ENCODE measurements at regions not wholly inside any gene's neighbourhood (a gene's known extent, or its start where the extent isn't known, plus 50 kb on each side); places are given as distances from the start of the nearest gene placed in this dataset.

DNA sequence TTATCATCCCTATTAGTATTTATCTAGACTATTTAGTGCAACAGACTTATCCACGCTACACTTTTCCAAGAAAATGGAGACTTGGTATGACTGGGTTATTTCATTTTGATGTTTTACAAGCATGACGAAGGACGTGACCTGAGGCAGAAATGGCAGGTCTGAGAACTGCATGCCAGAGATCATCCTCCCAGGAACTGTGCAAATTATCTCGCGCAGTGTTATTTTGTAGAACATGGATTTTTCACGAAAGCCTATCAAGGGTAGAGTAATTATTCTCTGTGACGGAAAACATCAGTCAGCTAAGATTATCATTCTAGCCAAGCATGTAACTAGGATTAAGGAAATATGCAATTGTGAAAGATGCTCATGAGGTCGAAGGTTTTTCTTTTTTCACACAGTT is 361.5 kb upstream of the AJAP1 start:
- no peak for DNase-seq
- no peak overlapping the region for H3K4me3 ChIP-seq (ENCODE audit: insufficient read depth, low read depth, low read length)
- H3K27me3 ChIP-seq (ENCODE audit: control insufficient read depth, insufficient read depth, low read length) = no peaks in the 10 kb centered on the region
- H3K36me3 ChIP-seq (replicated peaks; ENCODE audit: control insufficient read depth, insufficient read depth, low read length) = no peaks in the 10 kb centered on the region

DNA sequence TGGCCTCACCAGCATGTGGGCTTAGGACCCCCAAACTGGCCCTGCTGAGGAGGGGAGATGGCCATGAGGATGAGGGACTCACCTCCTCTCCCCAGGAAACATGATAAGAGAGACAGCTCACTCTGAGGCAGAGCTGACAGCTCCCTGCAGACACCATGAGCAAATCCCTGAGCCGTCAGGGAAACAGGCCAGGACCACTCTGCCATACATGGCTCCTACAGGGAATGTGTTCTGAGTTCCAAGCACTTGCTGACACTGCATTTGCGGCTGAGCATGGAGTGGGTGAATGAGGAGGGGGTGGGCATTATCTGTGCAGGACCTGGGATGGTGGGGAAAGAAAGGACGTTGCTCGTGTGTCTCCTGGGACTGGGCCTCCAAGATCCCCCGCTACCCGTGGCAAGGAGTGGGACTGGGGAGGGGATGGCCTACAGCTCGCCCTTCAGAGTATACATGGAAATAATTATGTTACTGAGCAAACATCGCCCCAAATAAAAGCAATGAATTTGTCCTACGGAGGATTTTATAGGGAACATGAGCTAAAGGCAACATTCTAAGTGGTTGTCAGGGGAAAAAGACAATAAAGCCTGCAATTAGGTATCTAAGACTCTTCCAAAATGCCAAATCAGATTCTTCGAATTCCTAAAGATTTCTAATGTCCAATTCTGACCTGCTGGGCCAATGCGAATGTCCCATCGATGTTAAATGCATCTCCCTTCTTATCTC is 355.9 kb upstream of the AJAP1 start:
- no peak for DNase-seq
- H3K27me3 ChIP-seq (ENCODE audit: control insufficient read depth, insufficient read depth, low read length) = no peaks in the 10 kb centered on the region
- no peaks in the 10 kb centered on the region for H3K36me3 ChIP-seq (replicated peaks; ENCODE audit: control insufficient read depth, insufficient read depth, low read length)
- no peak overlapping the region for H3K4me3 ChIP-seq (ENCODE audit: insufficient read depth, low read depth, low read length)

DNA sequence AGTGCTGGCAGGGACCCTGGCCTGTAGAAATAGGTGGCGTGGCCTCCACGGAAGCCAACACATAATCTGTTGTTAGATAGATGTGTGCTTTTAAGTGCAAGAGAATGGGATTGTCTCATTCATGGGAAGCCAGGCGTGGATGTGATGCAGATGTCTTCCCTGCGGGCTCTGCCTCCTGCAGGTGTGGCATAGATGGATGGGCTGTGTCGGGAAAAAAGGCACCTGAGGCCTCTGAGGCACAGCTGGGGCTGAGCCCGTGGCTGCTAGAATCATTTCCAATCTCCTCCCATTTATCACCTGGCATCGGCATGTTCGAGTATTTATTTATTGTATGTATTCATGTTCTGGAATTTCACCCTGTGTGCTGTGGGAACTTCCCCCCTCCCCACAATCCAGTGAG is 353.4 kb upstream of the AJAP1 start:
- Histone ChIP-seq H3K36me3 (replicated peaks; ENCODE audit: control insufficient read depth, insufficient read depth, low read length) (no peaks in the 10 kb centered on the region), H3K4me3 (ENCODE audit: insufficient read depth, low read depth, low read length) (no peak overlapping the region), H3K27me3 (ENCODE audit: control insufficient read depth, insufficient read depth, low read length) (no peaks in the 10 kb centered on the region)
- no peak for DNase-seq

DNA sequence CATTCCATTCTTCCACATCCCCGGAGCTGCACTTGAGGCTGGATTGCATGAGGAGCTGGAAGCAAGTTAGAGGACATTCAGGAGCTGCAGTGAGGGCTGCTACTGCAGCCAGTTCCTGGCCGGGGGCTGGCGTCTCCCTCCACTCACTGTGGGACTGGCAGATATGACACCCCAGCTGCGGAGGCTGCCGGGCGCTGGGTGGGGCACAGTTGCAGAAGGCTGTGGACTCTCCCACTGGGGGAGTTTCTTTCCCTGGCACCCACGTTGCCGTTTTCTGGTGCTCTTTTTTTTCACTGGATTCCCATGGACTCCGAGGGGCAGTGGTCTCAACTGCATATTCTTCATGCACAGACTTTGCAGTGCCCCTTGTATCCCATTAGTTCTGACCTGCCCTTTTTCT is 351.1 kb upstream of the AJAP1 start:
- peak; percentile 14 for DNase-seq
- Histone ChIP-seq H3K4me3 (ENCODE audit: insufficient read depth, low read depth, low read length) (no peak overlapping the region), H3K36me3 (replicated peaks; ENCODE audit: control insufficient read depth, insufficient read depth, low read length) (no peaks in the 10 kb centered on the region), H3K27me3 (ENCODE audit: control insufficient read depth, insufficient read depth, low read length) (no peaks in the 10 kb centered on the region)

DNA sequence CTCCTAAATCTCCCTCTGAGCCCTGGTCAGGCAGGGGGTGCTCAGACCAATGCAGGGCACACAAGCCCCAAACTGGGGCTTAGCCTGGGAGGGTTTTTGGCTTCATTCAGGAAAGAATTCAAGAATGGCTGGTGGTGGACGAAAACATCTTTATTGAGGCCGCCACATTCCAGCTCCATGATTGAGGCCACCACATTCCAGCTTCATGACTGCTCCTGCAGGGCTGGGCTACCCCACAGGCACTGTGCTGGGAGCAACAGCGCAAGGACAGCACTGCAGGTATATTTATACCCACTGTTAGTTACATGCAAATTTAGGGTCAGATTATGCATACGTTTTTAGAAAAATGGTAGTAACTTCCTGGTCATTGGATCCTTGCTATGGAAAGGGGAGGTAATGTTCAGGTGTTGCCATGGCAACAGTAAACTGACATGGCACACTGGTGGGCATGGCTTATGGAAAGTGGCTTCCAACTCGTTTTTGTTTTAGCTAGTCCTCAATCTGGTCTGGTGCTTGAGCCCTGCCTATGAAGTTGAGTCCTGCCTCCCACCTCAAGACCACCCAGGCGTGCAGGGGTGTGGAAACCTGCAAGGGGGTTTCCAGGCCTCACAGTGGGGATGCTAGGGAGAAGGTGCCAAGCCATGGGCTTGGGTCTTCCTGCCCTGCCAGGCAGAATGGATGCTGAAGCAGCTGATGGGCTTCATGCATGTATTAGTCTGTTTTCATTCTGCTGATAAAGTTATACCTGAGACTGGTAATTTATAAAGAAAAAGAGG is 348.7 kb upstream of the AJAP1 start:
- Histone ChIP-seq H3K36me3 (replicated peaks; ENCODE audit: control insufficient read depth, insufficient read depth, low read length) (no peaks in the 10 kb centered on the region), H3K4me3 (ENCODE audit: insufficient read depth, low read depth, low read length) (no peak overlapping the region), H3K27me3 (ENCODE audit: control insufficient read depth, insufficient read depth, low read length) (no peaks in the 10 kb centered on the region; the same call in 1 of the 2 replicates)
- no peak for DNase-seq

DNA sequence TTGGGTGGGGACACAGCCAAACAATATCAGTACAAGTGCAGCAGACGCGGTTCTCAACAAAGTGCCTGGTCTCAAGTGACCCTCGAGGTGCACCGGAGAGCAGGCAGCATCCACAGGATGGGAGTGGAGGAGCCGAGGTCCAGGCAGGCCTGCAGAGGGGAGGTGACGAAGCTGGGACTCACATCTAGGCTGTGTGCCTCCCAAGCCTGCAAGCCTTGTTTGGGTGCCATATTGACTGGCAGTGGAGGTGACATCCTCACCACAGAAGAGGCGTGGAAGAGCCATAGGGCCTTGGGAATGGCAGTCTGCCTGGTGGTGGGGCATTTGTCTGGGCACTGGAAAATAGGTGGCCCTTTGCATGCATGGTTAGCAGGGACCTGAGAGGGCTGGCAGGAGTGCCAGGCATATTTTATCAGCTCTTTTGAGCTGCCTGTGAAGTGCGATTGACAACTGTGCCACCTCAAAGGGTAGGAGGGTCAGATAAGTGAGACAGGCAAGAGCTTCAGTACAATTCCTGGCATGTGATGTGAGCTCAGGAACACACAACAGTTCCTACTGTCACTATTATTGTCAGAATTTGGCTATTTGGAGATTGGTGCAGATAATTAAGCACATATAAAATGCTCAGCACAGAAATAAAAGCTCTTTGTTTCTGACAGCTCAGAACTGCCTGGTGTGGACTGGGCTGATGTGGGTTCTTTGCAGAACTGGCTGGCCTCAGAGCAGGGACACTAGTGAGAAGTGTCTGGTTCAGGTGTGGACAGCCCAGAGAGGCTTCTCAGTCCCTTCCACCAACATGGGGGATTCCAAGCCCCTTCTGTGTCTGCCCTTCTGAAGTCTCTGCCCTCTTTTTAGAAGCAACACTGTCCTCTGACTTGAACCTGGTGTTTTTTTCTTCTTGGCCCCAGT is 347.6 kb upstream of the AJAP1 start:
- peak; percentile 6 for DNase-seq
- no peak overlapping the region for H3K4me3 ChIP-seq (ENCODE audit: insufficient read depth, low read depth, low read length)
- H3K36me3 ChIP-seq (replicated peaks; ENCODE audit: control insufficient read depth, insufficient read depth, low read length) = no peaks in the 10 kb centered on the region
- no peaks in the 10 kb centered on the region; the same call in 1 of the 2 replicates for H3K27me3 ChIP-seq (ENCODE audit: control insufficient read depth, insufficient read depth, low read length)

DNA sequence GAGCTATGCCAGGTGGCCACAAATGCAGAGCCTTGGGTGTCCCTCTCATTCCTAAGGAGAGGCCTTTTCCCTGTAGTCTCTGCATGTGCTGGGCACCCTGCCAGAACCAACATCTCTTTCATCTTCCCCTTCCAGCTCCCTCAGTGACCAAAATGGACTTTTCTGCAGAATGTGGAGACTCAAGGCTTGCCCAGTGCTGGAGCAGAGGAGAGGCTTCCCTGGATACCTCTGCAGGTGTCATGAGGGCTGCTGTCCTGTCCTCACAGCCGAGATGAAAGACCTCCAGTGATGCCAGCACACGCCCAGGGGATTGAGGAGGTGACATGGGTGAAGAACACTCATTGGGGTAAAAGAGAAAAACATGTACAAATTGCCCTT is 347.0 kb upstream of the AJAP1 start:
- Histone ChIP-seq H3K36me3 (replicated peaks; ENCODE audit: control insufficient read depth, insufficient read depth, low read length) (no peaks in the 10 kb centered on the region), H3K4me3 (ENCODE audit: insufficient read depth, low read depth, low read length) (no peak overlapping the region), H3K27me3 (ENCODE audit: control insufficient read depth, insufficient read depth, low read length) (no peaks in the 10 kb centered on the region; the same call in 1 of the 2 replicates)
- no peak for DNase-seq

DNA sequence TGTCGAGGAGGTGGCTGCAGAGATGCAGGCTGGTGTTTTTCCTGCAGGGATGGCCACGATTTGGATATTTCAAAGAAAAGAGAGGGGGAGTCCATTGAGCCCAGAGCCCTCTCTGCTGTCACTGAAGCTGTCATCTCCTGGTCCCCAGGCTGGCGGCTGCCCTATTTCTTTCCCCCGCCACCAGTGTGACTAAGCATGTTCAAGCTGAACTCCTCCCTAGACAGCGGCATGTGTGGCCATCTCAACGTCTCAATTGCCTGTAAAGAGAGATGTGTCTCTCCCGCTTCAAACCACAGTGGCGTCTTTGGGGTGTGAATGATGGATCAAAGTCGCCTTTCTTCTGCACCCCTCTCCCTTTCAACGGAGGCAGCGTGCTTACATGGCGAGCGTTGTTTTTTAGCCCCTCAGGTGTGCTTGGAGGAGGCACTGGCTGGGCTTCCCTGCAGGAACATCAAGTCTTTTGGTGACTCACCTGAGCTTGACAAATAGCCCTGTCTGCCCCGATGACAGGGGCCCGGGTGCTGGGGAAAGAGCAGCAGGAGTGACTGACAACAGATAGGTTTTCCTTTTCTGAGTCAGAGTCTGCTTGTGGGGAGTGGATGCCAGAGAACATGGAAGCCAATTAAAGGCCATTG is 346.4 kb upstream of the AJAP1 start:
- Histone ChIP-seq H3K4me3 (ENCODE audit: insufficient read depth, low read depth, low read length) (no peak overlapping the region), H3K27me3 (ENCODE audit: control insufficient read depth, insufficient read depth, low read length) (no peaks in the 10 kb centered on the region; the same call in 1 of the 2 replicates), H3K36me3 (replicated peaks; ENCODE audit: control insufficient read depth, insufficient read depth, low read length) (no peaks in the 10 kb centered on the region)
- DNase-seq = peak; percentile 10

DNA sequence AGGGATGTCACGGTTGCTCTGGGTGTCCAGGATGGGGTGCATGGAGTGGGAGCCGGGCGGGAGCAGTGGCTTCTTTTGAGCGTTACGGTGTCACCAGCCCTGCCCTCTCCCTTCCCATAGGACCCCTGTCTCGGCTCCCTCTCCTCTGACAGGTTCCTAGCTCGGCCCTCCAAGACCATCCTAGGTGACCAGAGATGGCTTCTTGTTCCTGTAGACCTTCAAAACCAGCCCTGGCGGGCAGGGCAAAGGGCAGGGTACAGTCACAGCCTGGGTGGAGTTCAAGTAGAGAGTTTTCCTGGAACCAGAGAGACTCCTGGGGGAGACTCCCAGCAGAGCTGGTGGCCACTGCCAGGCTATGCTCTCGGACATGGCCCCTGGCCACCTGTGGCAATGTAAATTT is 345.6 kb upstream of the AJAP1 start:
- H3K4me3 ChIP-seq (ENCODE audit: insufficient read depth, low read depth, low read length) = no peak overlapping the region
- peak; percentile 4 for DNase-seq
- no peaks in the 10 kb centered on the region for H3K36me3 ChIP-seq (replicated peaks; ENCODE audit: control insufficient read depth, insufficient read depth, low read length)
- no peaks in the 10 kb centered on the region; the same call in 1 of the 2 replicates for H3K27me3 ChIP-seq (ENCODE audit: control insufficient read depth, insufficient read depth, low read length)

DNA sequence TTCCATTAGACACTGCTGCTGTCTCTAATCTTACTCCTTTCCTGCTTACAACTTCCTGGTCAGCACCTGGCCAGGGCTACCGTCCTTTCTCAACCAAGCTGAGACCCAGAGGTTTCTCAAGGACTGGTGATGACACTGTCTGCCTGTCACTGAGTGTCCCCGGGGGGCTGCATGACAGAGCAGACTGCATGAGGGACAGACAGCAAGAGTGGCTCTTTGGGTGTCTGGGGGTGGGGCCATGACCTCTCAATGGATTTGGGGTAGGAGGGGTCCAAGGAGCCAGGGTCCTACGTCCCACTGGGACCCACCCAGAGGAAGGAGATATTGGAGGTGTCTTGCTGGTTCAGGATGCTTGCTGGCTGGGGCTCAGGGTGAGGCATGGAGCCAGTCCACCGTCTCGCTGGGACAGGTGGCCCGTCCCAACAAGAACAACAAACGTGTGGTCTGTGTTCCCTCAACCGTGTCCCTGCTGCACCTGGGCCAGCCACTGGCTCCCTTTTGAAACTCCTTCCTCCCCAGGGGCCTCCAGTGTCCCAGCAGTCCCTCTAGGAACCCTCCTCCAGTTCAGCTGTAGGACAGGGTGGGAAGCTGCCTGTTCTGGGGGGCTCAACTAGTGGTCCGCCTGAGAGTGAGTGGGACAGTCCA is 344.6 kb upstream of the AJAP1 start:
- no peaks in the 10 kb centered on the region; the same call in 1 of the 2 replicates for H3K27me3 ChIP-seq (ENCODE audit: control insufficient read depth, insufficient read depth, low read length)
- H3K36me3 ChIP-seq (replicated peaks; ENCODE audit: control insufficient read depth, insufficient read depth, low read length) = no peaks in the 10 kb centered on the region
- peak; percentile 5 for DNase-seq
- no peak overlapping the region for H3K4me3 ChIP-seq (ENCODE audit: insufficient read depth, low read depth, low read length)

DNA sequence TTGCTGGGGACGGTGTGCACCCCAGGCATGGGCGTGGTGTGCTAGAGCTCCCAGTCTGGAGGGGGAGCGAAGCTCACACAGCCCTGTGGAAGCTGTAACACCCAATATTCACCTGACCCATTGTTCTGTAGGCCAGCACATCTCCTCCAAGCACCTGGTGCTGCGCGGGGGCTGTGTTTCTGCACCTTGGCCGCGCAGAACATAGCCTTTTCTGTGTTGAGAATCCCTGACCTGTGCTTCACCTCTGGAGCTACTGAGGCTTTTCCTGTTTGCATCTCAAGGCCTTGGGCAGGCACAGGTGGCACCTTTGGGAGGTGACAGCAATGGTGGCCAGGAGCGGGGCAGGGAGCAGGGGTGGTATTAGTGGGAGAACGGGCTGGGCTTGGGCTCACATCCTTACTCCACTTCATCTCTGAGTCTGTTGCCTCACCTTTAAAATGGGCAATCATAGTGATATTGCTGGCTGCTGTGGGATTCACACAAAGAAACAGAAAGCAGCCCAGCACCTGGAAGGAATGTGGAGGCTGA is 343.9 kb upstream of the AJAP1 start:
- Histone ChIP-seq H3K4me3 (ENCODE audit: insufficient read depth, low read depth, low read length) (no peak overlapping the region), H3K27me3 (ENCODE audit: control insufficient read depth, insufficient read depth, low read length) (no peaks in the 10 kb centered on the region; the same call in 1 of the 2 replicates)
- peak; percentile 1 for DNase-seq

DNA sequence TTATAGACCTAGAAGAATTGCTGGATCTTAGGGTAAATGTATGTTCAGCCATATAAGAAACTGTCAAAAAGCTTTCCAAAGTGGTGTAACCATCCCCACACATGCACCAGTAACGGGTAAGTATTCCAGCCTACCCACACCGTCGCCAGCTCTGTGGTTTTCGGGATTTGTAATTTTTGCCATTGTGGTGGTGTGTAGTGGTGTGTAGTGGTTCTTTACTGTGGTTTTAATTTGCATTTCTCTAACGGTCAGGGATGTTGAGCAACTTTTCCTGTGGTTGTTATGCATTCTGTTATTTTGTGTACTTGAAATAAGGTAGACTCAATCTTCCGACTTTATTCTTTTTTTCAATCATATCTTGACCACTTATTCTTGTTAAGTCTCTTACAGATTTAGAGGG is 342.4 kb upstream of the AJAP1 start:
- no peaks in the 10 kb centered on the region for H3K36me3 ChIP-seq (replicated peaks; ENCODE audit: control insufficient read depth, insufficient read depth, low read length)
- no peaks in the 10 kb centered on the region; the same call in 1 of the 2 replicates for H3K27me3 ChIP-seq (ENCODE audit: control insufficient read depth, insufficient read depth, low read length)
- DNase-seq = no peak
- H3K4me3 ChIP-seq (ENCODE audit: insufficient read depth, low read depth, low read length) = no peak overlapping the region

More for the DNA sequence above, 343.9 kb upstream of the AJAP1 start:
- H3K36me3 ChIP-seq (replicated peaks; ENCODE audit: control insufficient read depth, insufficient read depth, low read length) = no peaks in the 10 kb centered on the region

DNA sequence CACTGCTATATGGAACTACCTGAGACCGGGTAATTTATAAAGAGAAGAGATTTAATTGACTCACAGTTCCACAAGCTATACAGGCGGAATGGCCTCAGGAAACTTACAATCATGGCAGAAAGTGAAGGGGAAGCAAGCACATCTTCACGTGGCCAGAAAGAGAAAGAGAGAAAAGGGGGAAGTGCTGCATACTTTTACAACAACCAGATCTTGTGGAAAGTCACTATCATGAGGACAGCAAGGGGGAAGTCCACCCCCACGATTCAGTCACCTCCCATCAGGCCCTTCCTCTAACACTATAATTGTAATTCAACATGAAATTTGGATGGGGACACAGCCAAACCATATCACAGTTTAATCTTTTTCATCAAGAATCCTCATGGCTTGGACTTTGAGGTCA is 339.2 kb upstream of the AJAP1 start:
- H3K36me3 ChIP-seq (replicated peaks; ENCODE audit: control insufficient read depth, insufficient read depth, low read length) = no peaks in the 10 kb centered on the region
- DNase-seq = no peak
- H3K4me3 ChIP-seq (ENCODE audit: insufficient read depth, low read depth, low read length) = no peak overlapping the region
- H3K27me3 ChIP-seq (ENCODE audit: control insufficient read depth, insufficient read depth, low read length) = no peaks in the 10 kb centered on the region
